ENCODE measurements at regions not wholly inside any gene's neighbourhood (a gene's known extent, or its start where the extent isn't known, plus 50 kb on each side); places are given as distances from the start of the nearest gene placed in this dataset.

GRCh38 chrX:139196890-139197289, 333.6 kb upstream of the F9 start:
- intact Hi-C loops (cut with micrococcal nuclease; ENCODE audit: unreplicated experiment) = no loop called here
- Histone ChIP-seq H2AFZ (no peak overlapping the region), H3K4me3 (no peak overlapping the region), H3K9me3 (ENCODE audit: insufficient read depth, low read depth) (no peaks in the 10 kb centered on the region), H3K36me3 (ENCODE audit: low read depth) (no peaks in the 10 kb centered on the region), H3K4me2 (no peak overlapping the region), H3K9me2 (ENCODE audit: insufficient read depth) (no peaks in the 10 kb centered on the region), H3F3A (ENCODE audit: insufficient read depth, low read depth) (peaks cover 4% of the 10 kb centered on the region; the same call in 1 of the 2 replicates), H3K79me2 (ENCODE audit: low read depth) (no peaks in the 10 kb centered on the region), H3K4me1 (replicated peaks; ENCODE audit: insufficient read depth) (peaks cover 21% of the 10 kb centered on the region), H4K20me1 (ENCODE audit: insufficient read depth) (no peaks in the 10 kb centered on the region), H3K27me3 (ENCODE audit: insufficient read depth, low read depth) (no peaks in the 10 kb centered on the region), H3K27ac (no peak overlapping the region)
- DNase-seq = no peak
- CTCF ChIA-PET = no interaction called here
- POLR2A ChIA-PET (ENCODE audit: unreplicated experiment) = no interaction called here
- TF ChIP-seq EZH2 (IDR thresholded peaks at IDR 0.05; ENCODE audit: low read depth) = no peak
- TF ChIP-seq CTCF (conservative IDR thresholded peaks at IDR 0.05) = no peak
- no TSS peak for BruUV-seq (replicated peaks)

DNA sequence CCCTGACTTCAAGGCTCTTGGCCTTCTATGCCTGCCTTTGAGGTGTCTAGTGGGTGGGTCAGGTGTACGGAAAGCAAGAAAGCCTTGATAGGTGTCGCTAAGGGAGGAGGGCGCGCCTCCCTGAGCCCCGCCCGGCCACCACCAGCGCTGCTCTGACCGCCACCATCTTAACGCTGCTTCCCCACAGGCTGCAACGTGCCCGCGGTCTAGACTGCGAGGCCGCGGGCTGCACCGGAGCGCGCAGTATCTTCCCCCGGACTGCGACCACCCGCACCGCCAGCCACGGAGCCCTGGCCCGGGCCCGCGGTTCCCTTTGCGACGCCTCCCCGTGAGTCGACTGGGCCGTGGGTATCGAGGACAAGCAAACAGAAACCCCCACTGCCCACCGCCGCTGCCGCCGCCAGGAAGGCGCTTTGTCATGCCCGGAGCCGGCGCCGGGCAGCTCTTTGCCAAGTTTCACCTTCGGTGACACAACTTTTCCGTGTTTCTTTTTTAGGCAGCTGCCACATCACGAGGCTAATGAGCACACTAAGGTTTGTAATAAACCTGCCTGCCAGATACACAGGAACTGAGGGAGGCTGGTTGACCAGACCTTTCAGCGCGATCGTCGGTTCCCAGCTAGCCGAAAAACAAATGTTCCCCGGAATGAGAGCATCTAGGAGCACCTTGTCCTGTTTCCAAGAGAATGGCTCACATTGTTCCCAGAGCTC, 335.8 kb upstream of the F9 start:
- Histone ChIP-seq H2AFZ (no peak overlapping the region), H3K4me1 (replicated peaks; ENCODE audit: insufficient read depth) (peaks cover under 1% of the 10 kb centered on the region; the same call in 1 of the 2 replicates), H3K79me2 (ENCODE audit: low read depth) (no peaks in the 10 kb centered on the region), H3K4me3 (no peak overlapping the region), H3K9me3 (ENCODE audit: insufficient read depth, low read depth) (no peaks in the 10 kb centered on the region), H3K36me3 (ENCODE audit: low read depth) (no peaks in the 10 kb centered on the region), H3K4me2 (no peak overlapping the region), H3K27me3 (ENCODE audit: insufficient read depth, low read depth) (no peaks in the 10 kb centered on the region), H3K27ac (no peak overlapping the region), H3F3A (ENCODE audit: insufficient read depth, low read depth) (no peaks in the 10 kb centered on the region), H4K20me1 (ENCODE audit: insufficient read depth) (no peaks in the 10 kb centered on the region), H3K9me2 (ENCODE audit: insufficient read depth) (no peaks in the 10 kb centered on the region)
- CTCF ChIA-PET = no interaction called here
- BruUV-seq (replicated peaks) = no TSS peak
- POLR2A ChIA-PET (ENCODE audit: unreplicated experiment) = no interaction called here
- intact Hi-C loops (cut with micrococcal nuclease; ENCODE audit: unreplicated experiment) = no loop called here
- TF ChIP-seq EZH2 (IDR thresholded peaks at IDR 0.05; ENCODE audit: low read depth) (no peak), CTCF (conservative IDR thresholded peaks at IDR 0.05) (no peak)
- no peak for DNase-seq

DNA sequence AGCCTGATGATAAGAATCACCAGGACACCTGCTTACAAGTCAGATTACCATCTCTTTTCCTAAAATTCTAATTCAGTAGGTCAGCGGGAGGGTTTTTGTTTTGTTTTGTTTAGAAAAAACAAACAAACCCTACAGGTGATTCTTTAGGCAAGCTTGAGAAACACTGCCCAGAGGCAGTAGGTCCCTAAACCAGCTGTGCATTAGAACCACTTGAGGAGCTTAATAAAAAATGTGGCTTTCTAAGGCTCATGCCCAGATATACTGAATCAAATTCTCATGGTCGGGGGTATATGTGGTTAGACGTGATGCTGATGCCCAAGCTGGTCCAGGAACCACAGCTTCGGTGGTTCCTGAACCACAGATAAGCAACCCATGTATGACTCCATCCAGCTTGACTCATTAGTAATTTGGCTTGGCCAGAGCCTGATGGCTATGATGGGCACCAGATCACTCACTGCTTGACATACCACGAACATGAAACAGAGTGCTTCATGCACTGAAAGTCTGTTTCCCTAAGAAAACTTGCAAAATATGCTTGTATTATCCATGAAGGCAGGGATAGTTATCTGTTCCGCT, 338.1 kb upstream of the F9 start:
- intact Hi-C loops (cut with micrococcal nuclease; ENCODE audit: unreplicated experiment) = no loop called here
- H3F3A ChIP-seq (ENCODE audit: insufficient read depth, low read depth) = no peaks in the 10 kb centered on the region
- H3K4me1 ChIP-seq (replicated peaks; ENCODE audit: insufficient read depth) = no peaks in the 10 kb centered on the region
- CTCF ChIA-PET = no interaction called here
- H3K4me2 ChIP-seq = no peak overlapping the region
- H4K20me1 ChIP-seq (ENCODE audit: insufficient read depth) = no peaks in the 10 kb centered on the region
- H2AFZ ChIP-seq = no peak overlapping the region
- no peaks in the 10 kb centered on the region for H3K79me2 ChIP-seq (ENCODE audit: low read depth)
- H3K27me3 ChIP-seq (ENCODE audit: insufficient read depth, low read depth) = no peaks in the 10 kb centered on the region
- H3K27ac ChIP-seq = no peak overlapping the region
- no peaks in the 10 kb centered on the region for H3K9me3 ChIP-seq (ENCODE audit: insufficient read depth, low read depth)
- H3K36me3 ChIP-seq (ENCODE audit: low read depth) = no peaks in the 10 kb centered on the region
- DNase-seq = no peak
- POLR2A ChIA-PET (ENCODE audit: unreplicated experiment) = no interaction called here
- no peak overlapping the region for H3K4me3 ChIP-seq
- TF ChIP-seq CTCF (conservative IDR thresholded peaks at IDR 0.05) = no peak
- no peak for TF ChIP-seq EZH2 (IDR thresholded peaks at IDR 0.05; ENCODE audit: low read depth)
- no peaks in the 10 kb centered on the region for H3K9me2 ChIP-seq (ENCODE audit: insufficient read depth)
- BruUV-seq (replicated peaks) = no TSS peak
